ENCODE measurements at regions not wholly inside any gene's neighbourhood (a gene's known extent, or its start where the extent isn't known, plus 50 kb on each side); places are given as distances from the start of the nearest gene placed in this dataset.

DNA sequence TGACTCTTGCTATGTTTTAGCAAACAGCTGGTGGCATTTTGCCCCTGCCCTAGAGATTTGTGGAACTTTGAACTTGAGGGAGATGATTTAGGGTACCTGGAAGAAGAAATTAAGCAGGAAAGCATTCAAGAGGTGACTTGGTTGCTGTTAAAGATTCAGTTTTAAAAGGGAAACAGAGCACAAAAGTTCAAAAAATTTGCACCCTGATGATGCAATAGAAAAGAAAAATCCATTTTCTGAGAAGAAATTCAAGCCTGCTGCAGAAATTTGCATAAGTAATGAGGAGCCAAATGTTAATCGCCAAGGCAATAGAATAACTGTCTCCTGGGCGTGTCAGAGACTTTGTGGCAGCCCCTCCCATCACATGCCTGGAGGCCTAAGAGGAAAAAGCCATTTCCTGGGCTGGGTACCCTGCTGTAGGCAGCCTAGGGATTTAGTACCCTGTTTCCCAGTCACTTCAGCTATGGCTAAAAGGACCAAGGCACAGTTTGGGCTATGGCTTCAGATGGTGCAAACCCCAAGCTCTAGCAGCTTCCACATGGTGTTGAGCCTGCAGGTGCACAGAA lies 958.5 kb upstream of the MIR17HG start:
- TF ChIP-seq TAF1 (IDR thresholded peaks at IDR 0.05; ENCODE audit: borderline replicate concordance, low read depth, low read length), result no peak
- TF ChIP-seq POLR2A (IDR thresholded peaks at IDR 0.05; ENCODE audit: low read depth, low read length), result no peak

Data from GM12892 (cell line).